BE2C (cell line): ENCODE measurements at regions not wholly inside any gene's neighbourhood (a gene's known extent, or its start where the extent isn't known, plus 50 kb on each side); places are given as distances from the start of the nearest gene placed in this dataset.

Experiments
- DNase-seq: peaks from one replicate; pipeline ENCODE4 v3.0.0-alpha.2; 2020
- H3K27me3 ChIP-seq: fragments of 250-450 bp; sonication (Bioruptor Pico); 2 replicates; pipeline ENCODE4 v1.5.1; 2020; ENCODE audit warnings: mild to moderate bottlenecking
- H3K36me3 ChIP-seq: fragments of 250-450 bp; sonication (Bioruptor Pico); 2 replicates; pipeline ENCODE4 v1.5.1; 2020; ENCODE audit warnings: mild to moderate bottlenecking
- H3K4me1 ChIP-seq: fragments of 250-450 bp; sonication (Bioruptor Pico); 2 replicates; pipeline ENCODE4 v1.5.1; 2020
- H3K4me3 ChIP-seq: 2 replicates; pipeline ENCODE4 v1.5.1; 2011; ENCODE audit warnings: low read depth, low read length
- H3K9me3 ChIP-seq: fragments of 250-450 bp; sonication (Bioruptor Pico); 2 replicates; pipeline ENCODE4 v1.5.1; 2020
- CTCF ChIP-seq: IDR thresholded peaks from 2 replicates; pipeline ENCODE4 v1.5.1; 2012; ENCODE audit warnings: mild to moderate bottlenecking, low read depth, low read length

- no peak overlapping the region for H3K4me3 ChIP-seq
- no peaks in the 10 kb centered on the region for H3K4me1 ChIP-seq
- DNase-seq = no peak
- no peak for TF ChIP-seq CTCF
- H3K9me3 ChIP-seq = no peaks in the 10 kb centered on the region
- H3K36me3 ChIP-seq = no peaks in the 10 kb centered on the region
- no peaks in the 10 kb centered on the region for H3K27me3 ChIP-seq
Observed at GRCh38 chr12:126219654-126220279, 1154.5 kb downstream of the AACS start.

- H3K4me1 ChIP-seq = no peaks in the 10 kb centered on the region
- TF ChIP-seq CTCF = no peak
- H3K4me3 ChIP-seq = no peak overlapping the region
- no peak for DNase-seq
- no peaks in the 10 kb centered on the region for H3K27me3 ChIP-seq
- no peaks in the 10 kb centered on the region for H3K36me3 ChIP-seq
- no peaks in the 10 kb centered on the region; the same call in 1 of the 2 replicates for H3K9me3 ChIP-seq
Observed at GRCh38 chr12:126224032-126224431, 1158.8 kb downstream of the AACS start.

- Histone ChIP-seq H3K4me1 (no peaks in the 10 kb centered on the region), H3K36me3 (no peaks in the 10 kb centered on the region), H3K9me3 (no peaks in the 10 kb centered on the region; the same call in 1 of the 2 replicates), H3K27me3 (no peaks in the 10 kb centered on the region), H3K4me3 (no peak overlapping the region)
- no peak for TF ChIP-seq CTCF
- no peak for DNase-seq
Observed at GRCh38 chr12:126228936-126229335, 1163.7 kb downstream of the AACS start.

GRCh38 chr12:126232711-126233110 is 1167.5 kb downstream of the AACS start:
- Histone ChIP-seq H3K4me3 (no peak overlapping the region), H3K9me3 (no peaks in the 10 kb centered on the region; the same call in 1 of the 2 replicates), H3K36me3 (no peaks in the 10 kb centered on the region), H3K4me1 (no peaks in the 10 kb centered on the region), H3K27me3 (no peaks in the 10 kb centered on the region)
- TF ChIP-seq CTCF = no peak
- DNase-seq = no peak

GRCh38 chr12:126233625-126234024 is 1168.4 kb downstream of the AACS start:
- no peak for DNase-seq
- TF ChIP-seq CTCF = no peak
- Histone ChIP-seq H3K36me3 (no peaks in the 10 kb centered on the region), H3K4me3 (no peak overlapping the region), H3K9me3 (no peaks in the 10 kb centered on the region; the same call in 1 of the 2 replicates), H3K4me1 (no peaks in the 10 kb centered on the region), H3K27me3 (no peaks in the 10 kb centered on the region)

GRCh38 chr12:126243814-126244440 is 1178.7 kb downstream of the AACS start:
- no peak for DNase-seq
- H3K9me3 ChIP-seq = no peaks in the 10 kb centered on the region
- no peak for TF ChIP-seq CTCF
- no peaks in the 10 kb centered on the region for H3K27me3 ChIP-seq
- no peak overlapping the region for H3K4me3 ChIP-seq
- H3K36me3 ChIP-seq = no peaks in the 10 kb centered on the region
- no peaks in the 10 kb centered on the region for H3K4me1 ChIP-seq
